Panc1 (cell line): ENCODE measurements at regions not wholly inside any gene's neighbourhood (a gene's known extent, or its start where the extent isn't known, plus 50 kb on each side); places are given as distances from the start of the nearest gene placed in this dataset.

ENCODE experiments used
- CTCF ChIP-seq: fragments of 450-650 bp; IDR thresholded peaks from 2 replicates; pipeline ENCODE4 v1.5.1; 2017; ENCODE audit warnings: mild to moderate bottlenecking
- POLR2AphosphoS5 ChIP-seq: IDR thresholded peaks from 2 replicates; pipeline ENCODE4 v1.6.1; 2012; ENCODE audit warnings: mild to moderate bottlenecking, low read depth, low read length, moderate library complexity
- REST ChIP-seq, 2 experiments: IDR thresholded peaks; 2 replicates each; pipeline ENCODE4 v1.6.1; 2011 to 2012; ENCODE audit warnings: low read depth in 2 of 2, control low read depth in 1 of 2, low read length in 1 of 2, mild to moderate bottlenecking in 1 of 2, moderate library complexity in 1 of 2; ENCODE audit not compliant: insufficient read depth in 1 of 2
- SIN3A ChIP-seq: IDR thresholded peaks from 2 replicates; pipeline ENCODE4 v1.6.1; 2012; ENCODE audit warnings: low read depth, mild to moderate bottlenecking, low read length, moderate library complexity, borderline replicate concordance; ENCODE audit not compliant: insufficient read depth

GRCh38 chr18:51563396-51563795 is 365.9 kb upstream of the MEX3C start:
- TF ChIP-seq CTCF = no peak
- no peak for TF ChIP-seq POLR2AphosphoS5
- no peak for TF ChIP-seq REST (IDR thresholded peaks at IDR 0.05; ENCODE audit: insufficient read depth in 1 of 2, low read depth in 2 of 2, low read length in 1 of 2)
- no peak for TF ChIP-seq SIN3A
